ENCODE measurements at regions not wholly inside any gene's neighbourhood (a gene's known extent, or its start where the extent isn't known, plus 50 kb on each side); places are given as distances from the start of the nearest gene placed in this dataset.

DNA sequence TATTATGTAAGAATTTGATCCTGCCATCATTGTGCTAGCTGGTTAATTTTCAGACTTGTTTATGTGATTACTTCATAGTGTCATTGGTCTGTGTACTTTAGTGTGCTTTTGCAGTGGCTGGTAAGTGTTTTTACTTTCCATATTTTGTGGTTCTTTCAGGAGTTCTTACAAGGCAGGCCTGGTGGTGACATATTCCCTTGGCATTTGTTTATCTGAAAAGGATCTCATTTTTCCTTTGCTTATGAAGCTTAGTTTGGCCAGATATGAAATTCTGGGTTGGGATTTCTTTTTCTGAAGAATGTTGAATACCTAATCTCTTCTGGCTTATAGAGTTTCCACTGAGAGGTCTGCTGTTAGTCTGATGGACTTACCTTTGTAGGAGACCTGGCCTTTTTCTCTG is 72.8 kb upstream of the MC4R start:
- no peak for DNase-seq (ENCODE audit: low spot score)

DNA sequence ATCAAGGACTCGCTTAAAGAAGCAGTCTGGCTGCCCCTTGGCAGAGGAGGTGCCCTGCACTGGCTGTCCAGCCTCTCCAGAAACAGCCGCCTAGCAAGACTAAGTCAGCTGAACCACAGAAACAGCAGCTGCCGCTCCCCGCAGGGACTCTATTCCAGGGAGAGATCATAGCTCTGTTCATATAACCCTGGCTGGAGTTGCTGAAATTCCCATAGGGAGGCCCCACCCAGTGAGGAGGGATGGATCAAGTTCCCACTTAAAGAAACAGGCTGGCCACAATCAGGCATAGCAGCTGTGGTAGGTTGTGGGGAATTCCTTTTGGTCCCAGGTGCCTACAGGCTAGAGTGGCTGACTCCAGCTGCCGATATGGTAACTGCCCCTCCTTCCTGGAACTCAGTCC is 74.2 kb upstream of the MC4R start:
- DNase-seq (ENCODE audit: low spot score), result no peak

DNA sequence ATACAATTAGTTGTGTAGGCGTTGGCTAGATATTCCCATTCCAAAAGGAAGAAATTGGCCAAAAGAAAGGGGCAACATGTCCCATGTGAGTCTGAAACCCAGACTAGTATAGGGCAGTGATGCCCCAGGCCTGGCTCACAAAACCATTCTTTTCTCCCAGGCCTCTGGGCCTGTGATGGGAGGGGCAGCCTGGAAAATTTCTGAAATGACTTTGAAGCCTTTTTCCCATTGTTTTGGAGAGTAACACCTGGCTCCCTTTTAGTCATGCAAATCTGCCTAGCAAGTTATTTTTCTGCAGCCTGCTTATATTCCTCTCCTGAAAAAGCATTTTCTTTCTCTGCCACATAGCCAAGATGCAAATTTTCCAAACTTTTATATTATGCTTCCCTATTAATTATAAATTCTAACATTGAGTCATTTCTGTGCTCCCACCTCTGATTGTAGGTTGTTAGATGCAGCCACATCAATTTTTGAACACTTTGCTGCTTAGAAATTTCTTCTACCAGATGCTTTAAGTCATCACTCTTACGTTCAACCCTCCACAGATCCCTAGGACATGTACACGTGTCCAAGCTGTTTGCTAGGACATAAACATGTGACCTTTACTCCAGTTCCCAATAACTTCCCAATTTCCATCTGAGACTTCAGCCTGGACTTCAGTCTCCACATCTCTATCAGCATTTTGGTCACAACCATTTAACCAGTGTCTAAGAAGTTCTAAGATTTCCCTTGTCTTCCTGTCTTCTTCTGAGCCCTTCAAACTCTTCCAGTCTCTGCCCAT is 76.1 kb upstream of the MC4R start:
- no peak for DNase-seq (ENCODE audit: low spot score)

DNA sequence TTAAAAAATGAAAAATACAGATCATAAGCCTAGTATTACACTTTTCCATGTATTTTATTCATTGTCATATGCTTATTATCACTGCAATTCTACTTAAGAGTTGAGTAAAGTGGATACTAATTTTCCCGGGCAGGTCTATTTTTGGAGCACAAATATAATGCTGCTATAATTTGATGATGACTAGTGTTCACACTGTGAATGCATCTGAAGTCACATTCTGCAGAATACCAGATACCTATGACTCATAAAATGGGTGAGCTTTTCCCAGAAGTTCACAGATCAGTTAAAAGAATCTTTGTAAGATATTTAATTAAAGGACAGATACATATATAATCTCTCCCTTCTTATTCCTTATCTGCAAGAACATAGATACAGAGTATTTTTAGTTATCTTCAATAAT is 79.8 kb upstream of the MC4R start:
- DNase-seq (ENCODE audit: low spot score), result no peak

DNA sequence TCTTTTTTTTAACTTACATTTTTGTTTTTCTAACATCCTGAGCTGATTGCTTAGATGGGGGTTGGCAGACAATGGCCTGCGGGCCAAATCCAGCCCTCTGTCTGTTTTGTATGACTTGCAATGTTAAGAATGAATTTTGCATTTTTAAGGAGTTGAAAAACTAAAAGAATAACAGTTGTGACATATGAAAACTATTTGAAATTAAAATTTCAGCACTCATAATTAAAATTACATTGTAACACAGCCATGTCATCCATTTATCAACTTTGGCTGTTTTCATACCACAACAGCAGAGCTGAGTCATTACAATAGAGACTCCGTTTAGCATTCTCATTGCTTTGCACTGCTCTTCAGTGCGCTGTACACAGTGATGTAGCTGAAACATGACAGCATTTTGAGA is 94.1 kb upstream of the MC4R start:
- no peak for DNase-seq (ENCODE audit: low spot score)

DNA sequence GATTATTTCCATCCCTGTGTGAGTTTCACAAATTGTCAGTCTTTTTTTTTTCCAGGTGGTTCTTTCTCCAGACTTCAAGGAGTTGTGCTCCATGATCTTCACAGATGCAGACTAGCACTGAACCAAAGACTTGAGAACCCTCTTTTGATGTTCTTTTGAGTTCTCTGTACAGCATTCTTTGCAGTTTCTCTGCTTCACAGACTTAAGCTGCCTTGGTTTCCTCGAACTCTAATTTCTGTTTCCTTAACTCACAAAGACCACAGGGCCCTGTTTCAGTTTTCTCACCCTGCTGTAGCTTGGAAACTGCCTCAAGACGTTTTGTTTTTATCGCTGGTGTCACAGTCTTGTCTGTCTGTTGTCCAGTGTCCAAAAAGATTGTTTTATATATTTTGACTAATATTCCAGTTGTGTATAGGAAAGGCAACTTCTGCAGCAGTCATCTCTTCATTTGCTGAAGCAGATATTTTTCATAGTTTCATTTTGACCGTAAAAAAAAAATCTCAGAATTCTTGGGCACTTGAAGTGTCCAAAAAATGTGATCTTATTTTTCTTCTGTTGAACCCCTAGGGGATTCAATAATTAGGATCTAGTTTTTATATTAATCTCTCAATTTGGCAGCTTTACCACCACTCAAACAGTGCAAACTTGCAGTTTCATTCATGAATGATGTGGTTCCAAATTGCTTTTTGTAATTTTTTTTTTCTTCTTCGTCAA is 97.0 kb upstream of the MC4R start:
- DNase-seq (ENCODE audit: low spot score), result no peak

DNA sequence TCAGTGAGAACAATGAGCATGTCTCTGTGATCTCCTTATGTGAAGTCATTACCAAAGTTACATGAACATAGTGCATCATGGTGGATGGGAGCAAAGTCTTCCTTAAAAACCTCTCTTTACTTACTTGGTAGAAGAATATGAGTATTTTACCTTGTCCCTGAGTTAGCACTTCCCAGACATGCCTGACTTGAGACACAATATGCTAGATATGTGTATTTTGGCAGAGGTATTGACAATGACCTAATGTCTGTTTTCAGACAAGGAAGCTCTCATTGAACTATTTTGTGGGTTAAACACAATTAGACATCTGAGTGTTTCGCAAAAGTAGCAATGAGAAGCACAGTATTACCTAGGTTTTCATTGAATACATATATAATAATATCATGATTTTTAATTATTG is 99.1 kb upstream of the MC4R start:
- DNase-seq (ENCODE audit: low spot score), result no peak

DNA sequence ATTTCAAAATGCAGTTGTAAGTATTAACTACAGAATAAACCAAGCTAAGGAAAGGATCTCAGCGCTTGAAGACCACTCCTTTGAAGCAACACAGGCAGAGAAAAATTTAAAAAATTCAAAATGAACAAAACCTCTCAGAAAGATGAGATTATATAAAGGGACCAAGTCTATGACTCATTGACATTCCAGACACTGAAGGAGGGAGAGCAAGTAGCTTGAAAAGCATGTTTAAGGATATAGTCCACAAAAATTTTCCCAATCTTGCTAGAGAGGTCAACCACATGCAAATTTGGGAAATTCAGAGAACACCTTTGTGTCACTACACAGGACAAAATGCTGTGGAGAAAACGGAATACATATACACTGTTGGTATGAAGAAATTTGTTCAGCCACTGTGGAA is 112.6 kb upstream of the MC4R start:
- DNase-seq (ENCODE audit: low spot score), result no peak

DNA sequence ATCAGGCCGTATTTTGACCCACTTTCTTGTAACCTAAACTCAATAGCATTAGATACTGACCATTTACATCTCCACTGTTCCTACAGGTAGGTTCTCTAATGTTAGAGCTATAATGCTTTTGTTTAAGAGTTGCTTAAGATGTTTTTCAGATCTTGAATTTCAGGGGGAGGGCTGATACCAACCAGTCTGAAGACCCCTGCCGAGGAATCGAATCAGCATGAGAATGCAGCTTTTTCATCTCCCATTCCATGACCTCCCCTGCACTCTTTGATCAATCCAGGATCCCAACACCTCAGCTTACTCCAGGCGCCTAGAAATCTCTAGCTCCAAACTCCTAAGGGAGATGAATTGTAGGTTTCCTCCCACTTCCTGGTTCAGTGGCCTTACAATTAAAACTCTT is 120.5 kb upstream of the MC4R start:
- no peak for DNase-seq (ENCODE audit: low spot score)

DNA sequence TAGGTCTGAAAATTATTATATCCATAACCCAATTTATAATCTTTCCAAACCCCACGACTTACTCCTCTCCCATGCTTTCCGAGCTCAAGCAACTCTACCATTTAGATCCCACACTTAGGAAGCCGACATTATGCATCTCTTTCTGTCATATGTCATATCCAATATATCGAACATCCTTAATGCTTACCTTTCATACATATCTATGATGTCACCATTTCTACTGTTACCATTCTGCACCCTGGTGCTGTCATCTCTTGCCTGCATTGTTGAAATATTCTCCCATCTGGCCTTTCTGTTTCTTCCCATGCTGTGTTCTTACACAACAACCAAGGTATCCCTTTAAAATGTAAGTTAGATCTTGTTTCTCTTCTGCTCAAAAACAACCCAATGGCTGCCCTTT is 127.1 kb upstream of the MC4R start:
- no peak for DNase-seq (ENCODE audit: low spot score)

DNA sequence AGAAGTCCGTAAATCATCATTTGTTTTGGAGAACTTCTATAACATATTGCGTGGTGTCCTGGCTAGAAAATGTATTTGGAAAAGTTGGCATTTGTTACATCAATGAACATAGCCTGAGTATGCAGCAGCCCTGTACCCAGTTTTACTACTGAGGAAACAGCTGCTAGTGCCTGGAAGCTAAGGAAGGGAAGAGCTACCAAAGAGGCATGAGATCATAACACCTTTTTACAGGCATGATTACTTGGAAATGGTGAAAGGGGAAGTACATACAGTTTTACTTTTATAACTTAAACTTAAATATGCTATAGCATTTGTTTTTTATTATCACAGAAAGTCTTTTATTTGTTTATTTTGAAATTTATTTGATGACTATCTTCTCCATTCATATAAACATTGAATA is 128.4 kb upstream of the MC4R start:
- DNase-seq (ENCODE audit: low spot score), result no peak

DNA sequence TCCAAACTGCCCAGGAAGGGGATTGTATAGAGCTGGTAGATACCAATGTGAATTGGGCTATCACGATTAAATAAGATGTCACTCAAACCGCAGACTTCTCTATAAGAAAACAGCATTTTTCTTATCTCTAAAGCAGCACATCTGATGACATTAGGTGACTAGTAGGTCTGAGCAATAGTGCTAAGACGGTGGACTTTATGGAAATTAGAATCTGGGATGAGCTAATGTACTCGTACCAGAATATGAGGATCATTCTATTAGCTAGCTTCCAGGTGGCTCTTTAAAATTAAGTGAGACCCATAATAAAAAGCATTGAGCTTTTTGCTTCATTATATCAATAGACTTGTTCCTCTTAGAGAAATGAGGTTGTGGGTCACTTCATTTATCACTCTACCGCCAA is 130.0 kb upstream of the MC4R start:
- no peak for DNase-seq (ENCODE audit: low spot score)

DNA sequence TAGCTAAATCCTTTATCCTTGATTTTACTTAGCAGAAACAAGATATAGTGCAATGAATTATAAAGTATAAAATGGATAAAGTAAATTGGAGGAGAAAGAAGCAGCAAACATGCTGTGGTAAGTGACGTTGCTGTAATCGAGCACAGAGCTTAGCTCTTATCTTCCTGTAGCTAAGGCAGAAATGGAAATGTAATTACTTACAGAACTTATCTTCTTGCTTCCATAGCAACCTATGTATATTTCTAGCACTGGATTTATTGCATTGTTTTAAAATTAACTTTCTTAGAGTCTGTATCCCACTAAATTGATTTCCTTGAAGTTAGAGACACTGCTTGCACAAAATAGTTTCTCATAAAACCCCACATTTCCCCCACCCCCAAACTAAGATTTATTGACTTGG is 130.6 kb upstream of the MC4R start:
- DNase-seq (ENCODE audit: low spot score), result no peak

DNA sequence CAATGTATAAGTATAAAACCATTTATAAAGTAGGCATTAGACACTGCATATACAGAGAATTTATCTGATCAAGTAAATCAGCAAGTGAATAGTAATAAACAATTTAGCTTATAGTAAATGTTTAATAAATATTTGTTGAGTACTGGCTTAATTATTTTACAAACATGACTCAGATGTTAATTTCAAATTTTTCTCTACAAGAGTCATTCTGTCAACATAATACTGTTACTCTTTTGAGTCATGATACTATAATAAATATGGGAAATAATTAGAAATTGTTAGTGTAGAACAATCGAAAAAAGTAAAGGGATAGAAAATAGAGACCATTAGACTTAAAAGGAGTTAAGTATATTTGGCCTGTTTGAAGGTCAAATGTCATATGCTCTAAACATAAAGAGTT is 133.6 kb upstream of the MC4R start:
- no peak for DNase-seq (ENCODE audit: low spot score)

DNA sequence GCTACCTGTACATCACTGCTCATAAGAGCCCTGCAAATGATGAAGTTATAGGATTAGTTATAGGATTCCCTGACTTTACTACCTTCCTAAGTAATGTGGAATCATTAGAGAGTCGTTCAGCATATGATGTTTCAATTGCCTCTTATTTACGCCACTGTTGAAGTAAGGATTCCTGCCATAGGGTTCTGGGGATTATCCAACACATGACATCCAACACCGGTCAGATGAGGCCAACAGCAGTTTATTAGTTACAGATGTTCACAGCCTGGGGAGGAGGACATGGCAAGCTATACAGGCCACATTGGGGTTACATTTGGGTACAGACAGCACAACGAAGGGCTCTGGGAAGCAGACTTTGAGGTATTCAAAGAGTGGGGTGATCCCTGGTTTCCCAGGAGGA is 134.1 kb upstream of the MC4R start:
- DNase-seq (ENCODE audit: low spot score), result no peak

DNA sequence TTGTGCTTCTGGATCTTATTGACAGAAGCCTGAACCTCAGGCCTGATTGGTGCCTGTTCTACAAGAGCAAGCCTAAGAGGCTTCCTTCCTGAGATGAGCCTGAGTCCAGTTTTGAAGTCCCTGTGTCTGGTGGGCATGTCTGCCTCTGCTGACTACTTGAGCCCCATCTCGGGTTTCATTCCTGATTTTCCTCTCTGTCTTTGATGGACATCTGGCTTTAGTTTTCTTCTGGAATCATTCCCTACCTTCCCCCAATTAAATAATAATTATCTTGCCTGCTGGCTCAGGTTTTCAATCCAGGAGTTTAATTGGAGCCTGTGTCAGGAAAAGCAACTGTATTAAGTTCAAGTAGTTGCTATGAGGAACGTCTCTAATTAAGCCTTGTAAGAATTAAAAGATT is 135.5 kb upstream of the MC4R start:
- DNase-seq (ENCODE audit: low spot score), result no peak

DNA sequence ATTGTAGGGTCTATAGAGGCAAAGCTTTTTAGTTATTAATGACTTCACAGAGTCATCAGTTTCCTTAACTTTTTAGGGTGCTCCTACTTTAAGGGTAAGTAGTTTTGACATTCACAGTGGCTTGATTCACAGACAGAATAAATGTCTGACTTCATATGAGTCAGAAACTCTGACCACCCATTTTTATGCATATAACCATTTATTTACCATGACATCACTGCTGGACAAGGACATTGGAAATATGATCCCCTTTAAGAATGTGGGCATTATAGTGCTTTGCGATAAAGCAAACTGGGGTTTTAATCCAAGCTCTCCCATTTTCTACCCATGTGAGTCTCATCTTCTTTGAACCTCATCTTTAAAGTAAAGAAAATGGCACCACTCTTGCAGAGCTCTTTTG is 162.0 kb upstream of the MC4R start:
- no peak for DNase-seq (ENCODE audit: low spot score)

DNA sequence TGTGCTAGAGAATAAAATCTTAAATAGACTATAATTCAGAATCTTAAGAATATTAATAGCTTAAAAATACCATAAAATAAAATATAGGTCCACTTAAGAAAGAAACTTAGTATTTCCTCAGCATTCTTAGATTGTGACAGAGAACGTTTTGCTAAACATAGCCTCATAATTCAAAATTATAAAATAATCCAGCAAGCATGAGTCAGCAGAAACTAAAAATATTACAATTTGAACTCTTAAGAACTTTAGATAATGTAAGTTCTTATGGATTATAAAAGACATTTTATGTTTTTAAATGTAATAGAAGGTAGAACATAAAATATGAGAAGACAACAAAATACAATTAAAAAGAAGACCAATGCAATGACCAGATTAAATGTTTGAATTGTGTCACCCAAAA is 164.5 kb upstream of the MC4R start:
- DNase-seq (ENCODE audit: low spot score), result no peak

DNA sequence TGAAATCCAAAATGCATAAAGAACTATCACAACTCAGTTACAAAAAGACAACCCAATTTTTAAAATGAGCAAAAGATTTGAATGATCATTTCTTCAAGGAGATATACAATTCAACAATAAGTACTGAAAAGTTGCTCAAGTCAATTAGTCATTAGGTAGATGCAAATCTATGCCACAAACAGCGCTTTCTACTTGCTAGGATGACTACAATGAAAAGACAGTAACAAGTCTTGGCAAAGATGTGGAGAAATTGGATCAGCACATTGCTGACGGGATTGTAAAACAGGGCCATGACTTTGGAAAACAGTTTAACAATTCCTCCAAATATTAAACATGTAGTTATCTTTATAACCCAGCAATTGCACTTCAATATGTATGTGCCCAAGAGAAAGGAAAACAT is 166.3 kb upstream of the MC4R start:
- no peak for DNase-seq (ENCODE audit: low spot score)

DNA sequence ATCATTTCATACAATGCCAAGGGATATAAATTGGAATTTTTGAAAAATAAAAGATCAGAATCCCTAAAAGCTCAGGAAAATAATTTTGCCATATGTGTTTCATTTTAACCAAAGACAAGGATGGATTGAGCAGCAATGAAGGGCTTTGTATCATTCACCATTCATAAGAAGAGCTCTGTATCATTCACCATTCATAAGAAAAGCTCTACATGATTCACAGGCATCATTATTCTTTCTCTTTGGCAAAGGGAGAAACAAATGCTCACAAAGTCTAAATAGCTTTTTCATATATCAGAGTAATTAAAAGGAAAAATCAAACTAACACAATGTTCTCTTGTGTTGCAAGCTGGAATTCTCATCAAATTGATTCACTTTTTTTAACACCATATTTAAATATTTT is 169.1 kb upstream of the MC4R start:
- no peak for DNase-seq (ENCODE audit: low spot score)

DNA sequence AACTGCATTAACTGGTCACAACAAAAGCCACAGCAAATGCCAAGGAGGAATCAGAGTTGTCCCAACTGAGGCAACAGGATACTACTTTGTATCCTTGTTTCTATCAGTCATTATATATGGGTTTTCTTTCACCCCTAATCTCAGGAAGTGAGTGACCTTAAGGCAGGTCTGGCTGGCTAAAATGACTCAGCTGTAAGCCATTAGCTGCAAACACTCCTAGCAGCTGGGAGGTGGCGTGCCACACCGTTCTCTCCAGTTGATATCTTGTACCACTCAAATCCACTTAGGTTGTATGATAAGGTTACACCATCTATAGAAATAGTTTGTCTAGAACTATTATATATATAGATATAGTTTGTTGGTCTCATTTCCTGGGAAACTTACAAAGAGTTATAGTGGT is 171.1 kb upstream of the MC4R start:
- no peak for DNase-seq (ENCODE audit: low spot score)

DNA sequence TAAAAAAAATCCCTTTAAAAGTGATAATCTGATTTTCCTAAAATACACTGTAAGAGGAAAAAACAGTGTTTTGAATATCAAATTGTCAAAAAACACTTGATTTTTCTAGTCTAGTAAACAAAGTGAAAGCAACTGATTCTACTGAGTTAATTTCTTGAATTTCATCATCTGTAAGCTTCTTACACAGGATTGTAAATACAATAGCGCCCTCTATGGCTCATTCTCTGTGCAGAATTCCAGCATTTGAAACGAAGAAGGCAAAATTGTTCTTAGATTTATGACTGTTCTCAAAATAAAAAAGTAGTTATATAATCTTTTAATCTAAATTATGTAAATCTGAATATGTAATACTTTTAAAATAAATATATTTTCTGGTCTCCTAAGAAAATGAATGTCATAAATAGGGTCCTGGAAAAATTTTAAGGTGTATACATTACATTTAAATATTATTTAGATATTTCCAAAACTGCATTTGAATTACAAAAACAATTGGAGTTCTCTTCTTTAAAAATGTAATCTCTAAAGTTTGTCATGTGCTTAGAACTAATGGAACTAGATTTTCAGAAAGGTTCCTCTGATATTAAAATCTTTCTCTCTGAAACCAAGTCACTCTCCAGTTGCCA is 176.9 kb upstream of the MC4R start:
- peak; percentile 22 for DNase-seq (ENCODE audit: low spot score)

DNA sequence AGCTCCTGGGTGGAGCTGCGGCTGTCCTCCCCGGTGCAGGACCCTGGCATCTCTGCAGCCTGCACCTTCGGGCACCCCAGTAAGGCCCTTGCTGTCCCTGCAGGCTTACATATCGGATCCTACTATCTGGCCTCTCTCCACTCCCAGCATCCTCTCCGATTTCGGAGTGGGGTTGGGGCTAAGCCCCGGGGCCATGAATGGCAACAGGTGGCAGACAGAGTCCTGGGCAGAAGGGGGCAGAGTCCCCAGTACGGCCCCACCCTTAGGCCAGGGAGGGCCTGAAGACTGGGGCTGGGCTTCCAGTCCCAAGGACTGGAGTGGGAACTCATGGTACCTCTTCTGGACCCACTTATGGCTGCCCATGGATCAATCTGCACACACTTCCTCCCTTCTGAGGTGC is 180.4 kb upstream of the MC4R start:
- no peak for DNase-seq (ENCODE audit: low spot score)
